GM19438 (cell line): ENCODE measurements at regions not wholly inside any gene's neighbourhood (a gene's known extent, or its start where the extent isn't known, plus 50 kb on each side); places are given as distances from the start of the nearest gene placed in this dataset.
"Not testable (repeated sequence)": the region's sequence is repeated elsewhere in the genome, so short reads cannot be mapped to it uniquely, and the experiment has no call there.

Experiments used
- ATAC-seq: cut with Tn5 transposase; IDR thresholded peaks from one replicate; pipeline ENCODE4 v1.9.1; 2021; ENCODE audit warnings: low read depth; ENCODE audit not compliant: unreplicated experiment

- ATAC-seq, result no peak
These were observed 521.2 kb downstream of the KCNA4 start for GRCh38 chr11:29495676-29496075.

GRCh38 chr11:29490938-29491337 is 525.9 kb downstream of the KCNA4 start:
- no peak for ATAC-seq

- no peak for ATAC-seq
These were observed 530.5 kb downstream of the KCNA4 start for GRCh38 chr11:29486301-29486700.

- no peak for ATAC-seq
These were observed 531.2 kb downstream of the KCNA4 start for GRCh38 chr11:29485641-29486040.

GRCh38 chr11:29484548-29484947 is 532.3 kb downstream of the KCNA4 start:
- no peak for ATAC-seq

- ATAC-seq, result no peak
These were observed 533.0 kb downstream of the KCNA4 start for GRCh38 chr11:29483831-29484230.

GRCh38 chr11:29482510-29482909 is 534.3 kb downstream of the KCNA4 start:
- no peak for ATAC-seq

GRCh38 chr11:29481738-29482137 is 535.1 kb downstream of the KCNA4 start:
- ATAC-seq, result no peak

- ATAC-seq, result no peak
These were observed 535.8 kb downstream of the KCNA4 start for GRCh38 chr11:29480981-29481380.

- ATAC-seq, result no peak
These were observed 558.6 kb downstream of the KCNA4 start for GRCh38 chr11:29458252-29458651.

- no peak for ATAC-seq
These were observed 564.7 kb downstream of the KCNA4 start for GRCh38 chr11:29452146-29452545.

- no peak for ATAC-seq
These were observed 567.4 kb downstream of the KCNA4 start for GRCh38 chr11:29449281-29450074.

- ATAC-seq, result no peak
These were observed 568.5 kb downstream of the KCNA4 start for GRCh38 chr11:29448246-29448877.

- ATAC-seq, result no peak
These were observed 569.0 kb downstream of the KCNA4 start for GRCh38 chr11:29447821-29448220.

GRCh38 chr11:29446132-29446531 is 570.7 kb downstream of the KCNA4 start:
- no peak for ATAC-seq

- ATAC-seq, result not testable (repeated sequence)
These were observed 571.6 kb downstream of the KCNA4 start for GRCh38 chr11:29445191-29445590.

GRCh38 chr11:29438815-29439214 is 578.0 kb downstream of the KCNA4 start:
- no peak for ATAC-seq

GRCh38 chr11:29435421-29435820 is 581.4 kb downstream of the KCNA4 start:
- ATAC-seq, result no peak

- no peak for ATAC-seq
These were observed 584.0 kb downstream of the KCNA4 start for GRCh38 chr11:29432719-29433325.

- no peak for ATAC-seq
These were observed 611.5 kb downstream of the KCNA4 start for GRCh38 chr11:29405305-29405704.

GRCh38 chr11:29395555-29396072 is 621.2 kb downstream of the KCNA4 start:
- no peak for ATAC-seq
